OCI-LY7 (cell line): ENCODE measurements at regions not wholly inside any gene's neighbourhood (a gene's known extent, or its start where the extent isn't known, plus 50 kb on each side); places are given as distances from the start of the nearest gene placed in this dataset.

Experiments
- EZH2phosphoT487 ChIP-seq: fragments of 200-600 bp; sonication (generic); IDR thresholded peaks from 2 replicates; pipeline ENCODE4 v1.6.1; 2018; ENCODE audit warnings: low read depth, borderline replicate concordance, mild to moderate bottlenecking, mixed run types, antibody characterized with exemption, low read length, moderate library complexity, mixed read lengths
- TF ChIP-seq, protein P1 (sequence below): fragments of 200-600 bp; sonication (generic); conservative IDR thresholded peaks from 2 replicates; pipeline ENCODE4 v1.5.1; 2014; ENCODE audit warnings: mild to moderate bottlenecking, antibody characterized with exemption, low read length, moderate library complexity, mixed read lengths

DNA sequence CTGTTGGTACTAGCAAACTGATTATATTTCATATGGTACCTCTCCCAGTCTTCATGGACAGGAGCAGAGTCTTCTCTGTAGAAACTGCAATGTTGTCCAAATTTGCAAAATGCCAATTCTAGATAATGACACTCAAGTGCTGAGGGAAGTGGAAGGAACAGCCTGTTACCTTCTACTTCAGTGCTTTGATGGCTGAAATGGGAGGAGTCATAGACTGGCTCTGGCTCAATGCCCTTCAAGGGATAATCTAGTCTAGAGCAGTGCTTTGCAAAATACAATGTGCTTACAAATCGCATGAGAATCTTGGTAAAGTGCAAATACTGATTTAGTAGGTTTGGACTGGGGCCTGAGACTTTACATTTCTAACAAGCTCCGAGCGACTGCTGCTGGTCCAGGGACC, 51.7 kb upstream of the ACP3 start:
- TF ChIP-seq, protein P1, sequence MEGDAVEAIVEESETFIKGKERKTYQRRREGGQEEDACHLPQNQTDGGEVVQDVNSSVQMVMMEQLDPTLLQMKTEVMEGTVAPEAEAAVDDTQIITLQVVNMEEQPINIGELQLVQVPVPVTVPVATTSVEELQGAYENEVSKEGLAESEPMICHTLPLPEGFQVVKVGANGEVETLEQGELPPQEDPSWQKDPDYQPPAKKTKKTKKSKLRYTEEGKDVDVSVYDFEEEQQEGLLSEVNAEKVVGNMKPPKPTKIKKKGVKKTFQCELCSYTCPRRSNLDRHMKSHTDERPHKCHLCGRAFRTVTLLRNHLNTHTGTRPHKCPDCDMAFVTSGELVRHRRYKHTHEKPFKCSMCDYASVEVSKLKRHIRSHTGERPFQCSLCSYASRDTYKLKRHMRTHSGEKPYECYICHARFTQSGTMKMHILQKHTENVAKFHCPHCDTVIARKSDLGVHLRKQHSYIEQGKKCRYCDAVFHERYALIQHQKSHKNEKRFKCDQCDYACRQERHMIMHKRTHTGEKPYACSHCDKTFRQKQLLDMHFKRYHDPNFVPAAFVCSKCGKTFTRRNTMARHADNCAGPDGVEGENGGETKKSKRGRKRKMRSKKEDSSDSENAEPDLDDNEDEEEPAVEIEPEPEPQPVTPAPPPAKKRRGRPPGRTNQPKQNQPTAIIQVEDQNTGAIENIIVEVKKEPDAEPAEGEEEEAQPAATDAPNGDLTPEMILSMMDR = no peak
- TF ChIP-seq EZH2phosphoT487 = no peak
